T-helper 17 cell (primary cell): ENCODE measurements at regions not wholly inside any gene's neighbourhood (a gene's known extent, or its start where the extent isn't known, plus 50 kb on each side); places are given as distances from the start of the nearest gene placed in this dataset.

ENCODE experiments used
- ATAC-seq: fragments of 150-1000 bp; cut with Tn5 transposase; 2 replicates; pipeline ENCODE4 v1.10.0; 2021; ENCODE audit warnings: mild to moderate bottlenecking, moderate library complexity
- DNase-seq, 3 donors: peaks; one replicate each; pipeline versions ENCODE4 v3.0.0 to v3.0.0-alpha.2; 2020 to 2021
- H3K9me3 ChIP-seq: one replicate; pipeline ENCODE4 v1.7.0; 2013; ENCODE audit warnings: low read length, mild to moderate bottlenecking; ENCODE audit not compliant: control insufficient read depth, poor library complexity, severe bottlenecking
- H3K27ac Mint-ChIP-seq: one replicate; pipeline ENCODE4 v1.8.0; 2022; ENCODE audit warnings: mild to moderate bottlenecking, moderate library complexity, mixed read lengths
- H3K27me3 Mint-ChIP-seq: one replicate; pipeline ENCODE4 v1.8.0; 2022; ENCODE audit warnings: mixed read lengths
- H3K36me3 Mint-ChIP-seq: one replicate; pipeline ENCODE4 v1.8.0; 2022; ENCODE audit warnings: low read depth, mixed read lengths
- H3K4me1 Mint-ChIP-seq: one replicate; pipeline ENCODE4 v1.8.0; 2022; ENCODE audit warnings: mild to moderate bottlenecking, mixed read lengths
- H3K4me3 Mint-ChIP-seq: one replicate; pipeline ENCODE4 v1.8.0; 2022; ENCODE audit warnings: mild to moderate bottlenecking, moderate library complexity, mixed read lengths

DNA sequence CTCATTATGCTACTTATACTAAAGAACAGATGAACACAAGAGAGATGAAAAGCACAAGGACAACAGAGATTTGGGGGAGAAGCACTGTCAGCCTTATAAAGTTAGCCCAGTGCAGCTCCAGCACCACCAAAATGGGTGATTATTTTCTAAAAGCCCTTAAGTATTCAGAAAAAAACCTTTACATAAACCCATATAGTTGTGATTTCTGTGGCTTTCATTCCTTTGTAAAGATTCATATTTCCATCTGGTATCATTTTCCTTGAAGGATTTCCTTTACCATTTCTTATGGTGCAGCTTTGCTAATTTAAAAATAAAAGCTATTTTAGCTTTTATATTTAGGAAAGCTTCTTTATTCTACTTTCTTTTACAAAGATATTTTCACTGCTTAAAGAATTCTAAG, 311.0 kb downstream of the TMEM167A start:
- H3K27ac Mint-ChIP-seq, result no peak overlapping the region
- no peaks in the 10 kb centered on the region for H3K4me1 Mint-ChIP-seq
- H3K36me3 Mint-ChIP-seq, result no peaks in the 10 kb centered on the region
- DNase-seq (no peak), ATAC-seq (no peak)
- H3K27me3 Mint-ChIP-seq, result no peaks in the 10 kb centered on the region
- H3K4me3 Mint-ChIP-seq, result no peak overlapping the region
- no peaks in the 10 kb centered on the region for H3K9me3 ChIP-seq

GRCh38 chr5:82765765-82766164, 311.4 kb downstream of the TMEM167A start:
- Mint-ChIP-seq H3K36me3 (no peaks in the 10 kb centered on the region), H3K27ac (no peak overlapping the region), H3K27me3 (no peaks in the 10 kb centered on the region), H3K4me1 (no peaks in the 10 kb centered on the region), H3K4me3 (no peak overlapping the region)
- DNase-seq (no peak), ATAC-seq (no peak)
- no peaks in the 10 kb centered on the region for H3K9me3 ChIP-seq

DNA sequence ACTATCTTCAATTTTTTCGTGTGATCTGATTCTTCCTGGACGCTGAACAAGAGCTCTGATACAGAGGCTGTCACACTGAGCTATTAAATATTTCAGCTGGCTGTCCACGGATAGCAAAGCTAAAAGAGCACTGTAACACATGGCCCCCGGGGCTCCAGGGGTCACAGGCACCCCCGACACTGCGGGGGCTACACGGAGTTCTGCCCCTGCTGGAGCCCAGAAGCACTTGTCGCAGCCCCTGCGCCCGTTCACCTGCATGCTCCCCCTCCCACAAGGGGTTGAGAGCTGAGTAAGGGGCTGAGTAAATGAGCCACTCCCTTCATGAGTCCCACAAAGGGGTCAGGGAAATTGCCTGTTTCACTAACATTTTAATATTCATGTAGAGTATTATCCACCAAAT, 316.3 kb downstream of the TMEM167A start:
- ATAC-seq, result no peak
- H3K4me1 Mint-ChIP-seq, result no peaks in the 10 kb centered on the region
- no peaks in the 10 kb centered on the region for H3K9me3 ChIP-seq
- H3K27me3 Mint-ChIP-seq, result no peaks in the 10 kb centered on the region
- H3K4me3 Mint-ChIP-seq, result no peak overlapping the region
- H3K36me3 Mint-ChIP-seq, result no peaks in the 10 kb centered on the region
- no peak overlapping the region for H3K27ac Mint-ChIP-seq
- no peak for DNase-seq

GRCh38 chr5:82758881-82759280, 318.3 kb downstream of the TMEM167A start:
- no peaks in the 10 kb centered on the region for H3K4me1 Mint-ChIP-seq
- no peak for ATAC-seq
- H3K36me3 Mint-ChIP-seq, result no peaks in the 10 kb centered on the region
- no peaks in the 10 kb centered on the region for H3K9me3 ChIP-seq
- H3K27me3 Mint-ChIP-seq, result no peaks in the 10 kb centered on the region
- no peak overlapping the region for H3K4me3 Mint-ChIP-seq
- no peak overlapping the region for H3K27ac Mint-ChIP-seq
- DNase-seq, result no peak

- no peak for ATAC-seq
These were observed 322.4 kb downstream of the TMEM167A start for GRCh38 chr5:82754759-82755158.

DNA sequence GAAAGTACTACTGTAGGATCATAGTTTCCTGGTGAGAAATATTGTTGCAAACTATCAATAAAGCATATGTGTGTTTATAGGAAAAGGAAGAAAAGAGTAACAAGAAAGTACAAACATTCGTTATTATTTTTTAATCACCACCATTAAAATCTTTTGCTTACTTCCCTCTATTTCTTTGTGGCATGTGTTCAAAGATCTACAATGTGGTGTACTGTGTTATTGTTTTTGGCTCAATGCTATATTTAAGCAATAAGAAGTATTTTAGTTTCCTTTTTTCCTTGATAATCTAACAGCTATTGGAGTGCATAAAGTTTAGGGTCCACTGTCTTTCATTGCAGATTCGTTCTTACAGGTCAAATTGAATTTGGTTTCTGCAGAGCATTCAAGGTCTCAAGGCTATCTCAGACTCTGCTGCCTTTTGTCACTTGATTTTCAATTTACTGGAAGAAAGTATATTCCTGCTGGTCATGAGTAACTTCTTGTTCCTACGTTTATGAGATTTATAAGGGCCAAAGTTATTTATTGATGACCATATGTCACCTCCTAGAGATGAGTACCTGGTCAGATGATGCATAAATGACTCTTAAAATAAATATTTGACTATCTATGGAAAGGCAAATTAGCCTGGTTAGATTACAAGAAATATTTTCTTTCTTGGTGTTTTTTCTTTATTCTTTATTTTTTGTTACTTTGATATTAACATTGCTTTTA, 323.0 kb downstream of the TMEM167A start:
- peaks cover 3% of the 10 kb centered on the region for H3K4me1 Mint-ChIP-seq
- H3K27ac Mint-ChIP-seq, result no peak overlapping the region

More at GRCh38 chr5:82754759-82755158, 322.4 kb downstream of the TMEM167A start:
- Mint-ChIP-seq H3K4me3 (no peak overlapping the region), H3K27me3 (no peaks in the 10 kb centered on the region), H3K36me3 (no peaks in the 10 kb centered on the region), H3K4me1 (no peaks in the 10 kb centered on the region), H3K27ac (no peak overlapping the region)
- DNase-seq, result no peak
- H3K9me3 ChIP-seq, result no peaks in the 10 kb centered on the region

DNA sequence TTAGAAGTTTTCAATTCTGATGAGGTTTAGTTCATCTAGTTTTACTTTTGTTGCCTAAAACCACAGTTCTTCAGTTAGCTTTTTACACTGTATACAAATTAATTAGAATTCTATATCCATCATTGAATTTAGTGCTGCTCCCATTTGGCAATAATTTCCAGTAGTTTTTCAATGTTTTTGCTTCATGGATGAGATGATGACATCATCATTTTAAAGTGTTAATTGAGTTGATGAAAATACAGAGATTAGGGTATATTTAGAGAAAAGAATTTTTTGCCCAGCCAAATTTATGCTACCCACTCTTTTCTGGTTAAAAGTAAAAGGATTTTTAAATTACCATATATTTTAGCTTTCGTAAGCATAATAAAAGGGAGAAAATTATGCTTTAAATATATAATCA, 323.8 kb downstream of the TMEM167A start:
- no peaks in the 10 kb centered on the region for H3K36me3 Mint-ChIP-seq

More for the DNA sequence above, 323.0 kb downstream of the TMEM167A start:
- Mint-ChIP-seq H3K4me3 (no peak overlapping the region), H3K36me3 (no peaks in the 10 kb centered on the region), H3K27me3 (no peaks in the 10 kb centered on the region)
- DNase-seq, result no peak
- no peaks in the 10 kb centered on the region for H3K9me3 ChIP-seq
- no peak for ATAC-seq

DNA sequence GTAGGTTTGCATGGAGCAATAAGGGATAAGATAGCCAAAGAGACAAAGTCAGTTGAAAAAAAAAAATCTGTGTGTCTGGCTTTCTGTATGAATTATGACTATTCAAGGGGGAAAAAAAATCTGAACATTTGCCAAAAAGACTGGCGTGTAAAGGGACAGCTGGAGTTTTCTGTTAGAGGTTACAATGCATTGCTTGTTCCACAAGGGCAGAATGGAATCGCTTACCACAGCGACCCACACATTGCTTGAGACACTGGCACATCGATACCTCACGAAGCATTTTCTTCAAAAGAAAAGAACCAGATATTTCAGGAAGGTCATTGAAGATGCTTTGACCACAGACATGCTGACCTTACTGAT, 327.8 kb downstream of the TMEM167A start:
- ATAC-seq (no peak), DNase-seq (no peak)
- H3K4me3 Mint-ChIP-seq, result no peak overlapping the region
- peaks cover 18% of the 10 kb centered on the region for H3K4me1 Mint-ChIP-seq
- H3K9me3 ChIP-seq, result no peaks in the 10 kb centered on the region
- no peak overlapping the region for H3K27ac Mint-ChIP-seq
- no peaks in the 10 kb centered on the region for H3K36me3 Mint-ChIP-seq
- H3K27me3 Mint-ChIP-seq, result peaks cover 10% of the 10 kb centered on the region

More for the DNA sequence above, 323.8 kb downstream of the TMEM167A start:
- DNase-seq, result no peak
- H3K27me3 Mint-ChIP-seq, result peaks cover 3% of the 10 kb centered on the region
- peaks cover 9% of the 10 kb centered on the region for H3K4me1 Mint-ChIP-seq
- H3K27ac Mint-ChIP-seq, result no peak overlapping the region
- H3K9me3 ChIP-seq, result no peaks in the 10 kb centered on the region
- ATAC-seq, result no peak
- no peak overlapping the region for H3K4me3 Mint-ChIP-seq

DNA sequence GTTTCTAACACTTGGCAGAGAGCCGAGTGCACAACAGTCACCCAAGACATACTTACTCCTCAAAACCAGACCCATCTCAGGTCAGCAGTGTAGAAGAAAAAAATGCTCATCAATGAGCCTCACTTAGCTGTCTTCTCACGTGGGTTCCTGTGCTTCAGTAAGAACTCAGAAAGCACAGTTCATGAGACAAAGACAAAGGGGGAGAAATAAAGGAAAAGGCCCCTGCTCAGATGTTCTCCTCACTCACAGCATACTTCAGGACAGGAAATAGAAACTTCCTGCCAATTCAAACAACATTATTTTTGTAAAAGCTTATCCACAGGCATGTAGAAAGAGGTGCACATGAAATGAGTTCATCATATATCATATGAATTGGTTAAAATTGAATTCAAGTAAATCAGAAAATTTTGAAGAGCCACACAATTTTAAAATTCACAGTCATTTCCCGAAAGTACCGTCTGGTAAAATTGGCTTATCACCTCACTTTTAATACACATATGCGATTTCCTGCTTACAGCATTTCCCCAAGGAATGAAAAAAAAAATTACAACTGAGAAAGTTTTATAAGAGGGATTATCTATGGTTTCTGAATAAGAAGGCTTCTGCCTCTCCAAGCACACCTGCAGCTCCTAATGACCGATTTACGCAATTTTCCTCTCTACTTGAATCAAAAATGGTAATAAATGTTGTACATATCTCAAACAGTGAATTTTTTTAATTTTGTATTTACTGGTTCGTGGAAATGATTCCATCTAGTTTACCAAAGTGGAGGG, 328.3 kb downstream of the TMEM167A start:
- Mint-ChIP-seq H3K4me3 (no peak overlapping the region), H3K4me1 (peaks cover 18% of the 10 kb centered on the region), H3K36me3 (no peaks in the 10 kb centered on the region), H3K27me3 (peaks cover 10% of the 10 kb centered on the region), H3K27ac (peak overlapping the region; percentile 80)
- DNase-seq (no peak), ATAC-seq (no peak)
- H3K9me3 ChIP-seq, result no peaks in the 10 kb centered on the region

DNA sequence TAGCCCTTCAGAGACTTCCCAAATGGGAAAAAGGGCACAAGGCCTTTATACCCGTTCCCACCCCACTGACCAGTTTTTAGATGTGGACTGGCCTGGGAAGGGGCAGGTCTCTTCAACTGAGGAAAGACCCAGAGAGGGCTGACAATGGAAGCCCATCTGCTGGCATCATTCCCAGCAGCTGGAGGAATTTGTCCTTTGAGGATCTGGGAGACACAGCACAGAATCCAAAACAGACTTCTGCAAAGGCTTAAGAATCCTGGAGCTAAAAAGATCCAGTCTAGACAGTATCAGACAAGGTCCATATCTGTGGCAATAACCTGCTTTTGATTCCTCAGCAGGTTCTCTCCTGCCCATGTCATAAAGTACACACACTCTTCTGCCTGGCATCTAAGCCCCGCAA, 329.2 kb downstream of the TMEM167A start:
- ATAC-seq, result no peak
- no peak overlapping the region for H3K4me3 Mint-ChIP-seq
- H3K9me3 ChIP-seq, result no peaks in the 10 kb centered on the region
- peaks cover 10% of the 10 kb centered on the region for H3K27me3 Mint-ChIP-seq
- DNase-seq, result no peak
- H3K36me3 Mint-ChIP-seq, result no peaks in the 10 kb centered on the region
- H3K27ac Mint-ChIP-seq, result peak overlapping the region; percentile 80
- H3K4me1 Mint-ChIP-seq, result peaks cover 18% of the 10 kb centered on the region

- no peak overlapping the region for H3K4me3 Mint-ChIP-seq
- ATAC-seq, result no peak
- DNase-seq, result no peak
- peaks cover 10% of the 10 kb centered on the region for H3K27me3 Mint-ChIP-seq
- peaks cover 18% of the 10 kb centered on the region for H3K4me1 Mint-ChIP-seq
- no peaks in the 10 kb centered on the region for H3K9me3 ChIP-seq
- H3K36me3 Mint-ChIP-seq, result no peaks in the 10 kb centered on the region
- H3K27ac Mint-ChIP-seq, result no peak overlapping the region
These were observed 332.2 kb downstream of the TMEM167A start for GRCh38 chr5:82745016-82745415.

DNA sequence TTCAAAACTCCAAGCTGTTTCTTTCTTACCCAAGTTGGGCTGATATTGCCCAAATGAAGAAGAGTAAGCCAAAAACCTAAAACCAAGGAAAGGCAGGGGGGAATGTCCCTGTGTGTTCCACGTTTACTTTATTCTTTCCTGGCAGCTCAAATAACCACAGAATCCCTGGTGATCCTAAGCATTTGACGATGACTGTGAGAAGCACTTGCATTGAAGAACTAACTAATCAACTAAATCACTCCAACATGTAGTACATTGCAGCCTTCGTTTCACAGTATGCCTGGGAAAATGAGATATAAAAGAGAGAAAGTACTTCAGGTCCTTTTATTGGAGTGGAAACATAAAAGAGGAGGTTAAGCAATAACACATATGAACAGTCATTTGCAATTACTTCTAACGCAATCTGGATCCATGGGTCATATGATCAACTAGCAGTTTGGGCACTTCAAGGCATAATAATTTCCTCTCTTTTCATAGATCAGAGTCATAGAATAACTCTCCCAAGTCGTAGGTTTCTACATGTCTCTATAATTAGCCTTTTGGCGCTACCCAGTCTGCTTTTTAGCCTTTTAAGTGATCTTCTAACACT, 338.4 kb downstream of the TMEM167A start:
- no peaks in the 10 kb centered on the region for H3K36me3 Mint-ChIP-seq
- DNase-seq, result no peak

GRCh38 chr5:82735160-82735789, 341.9 kb downstream of the TMEM167A start:
- Mint-ChIP-seq H3K4me1 (no peaks in the 10 kb centered on the region), H3K27me3 (peaks cover 5% of the 10 kb centered on the region), H3K27ac (no peak overlapping the region), H3K4me3 (no peak overlapping the region), H3K36me3 (no peaks in the 10 kb centered on the region)
- H3K9me3 ChIP-seq, result no peaks in the 10 kb centered on the region
- no peak for DNase-seq
- ATAC-seq, result no peak

More for the DNA sequence above, 338.4 kb downstream of the TMEM167A start:
- no peak overlapping the region for H3K4me3 Mint-ChIP-seq
- no peak overlapping the region for H3K27ac Mint-ChIP-seq
- H3K4me1 Mint-ChIP-seq, result no peaks in the 10 kb centered on the region
- ATAC-seq, result no peak
- H3K9me3 ChIP-seq, result no peaks in the 10 kb centered on the region
- peaks cover 5% of the 10 kb centered on the region for H3K27me3 Mint-ChIP-seq
